ENCODE measurements at regions not wholly inside any gene's neighbourhood (a gene's known extent, or its start where the extent isn't known, plus 50 kb on each side); places are given as distances from the start of the nearest gene placed in this dataset.
"Not testable (repeated sequence)": the region's sequence is repeated elsewhere in the genome, so short reads cannot be mapped to it uniquely, and the experiment has no call there.

DNA sequence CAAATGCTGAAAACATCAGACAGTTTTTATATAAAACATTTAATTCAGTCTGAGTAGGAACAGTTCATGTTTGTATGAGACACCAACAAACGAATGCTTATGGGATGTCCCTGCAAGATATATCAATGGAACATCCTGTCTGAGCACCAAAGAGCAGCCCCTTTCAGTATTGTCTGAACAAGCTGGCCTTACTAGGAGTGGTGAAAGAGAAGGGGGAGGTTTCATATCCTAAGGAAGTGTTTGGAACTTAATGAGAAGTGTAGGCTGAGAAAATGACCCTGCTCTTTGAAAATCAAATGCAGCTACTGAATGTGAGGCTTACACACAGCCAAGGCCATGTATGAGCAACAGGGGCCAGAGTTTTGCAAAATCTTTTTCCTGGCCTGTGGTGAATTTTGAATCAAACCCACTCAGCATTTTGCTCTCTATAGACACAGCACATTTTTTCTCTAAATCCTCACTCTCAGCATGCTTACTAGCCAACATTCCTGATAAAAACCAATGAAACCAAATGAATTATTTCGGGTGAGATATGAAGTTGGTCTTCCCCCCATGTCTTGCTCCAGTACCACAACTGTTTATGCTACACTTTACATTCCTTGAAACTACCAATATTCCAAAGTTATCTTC, 119.4 kb downstream of the LUZP4 start:
- FAIRE-seq = no peak

DNA sequence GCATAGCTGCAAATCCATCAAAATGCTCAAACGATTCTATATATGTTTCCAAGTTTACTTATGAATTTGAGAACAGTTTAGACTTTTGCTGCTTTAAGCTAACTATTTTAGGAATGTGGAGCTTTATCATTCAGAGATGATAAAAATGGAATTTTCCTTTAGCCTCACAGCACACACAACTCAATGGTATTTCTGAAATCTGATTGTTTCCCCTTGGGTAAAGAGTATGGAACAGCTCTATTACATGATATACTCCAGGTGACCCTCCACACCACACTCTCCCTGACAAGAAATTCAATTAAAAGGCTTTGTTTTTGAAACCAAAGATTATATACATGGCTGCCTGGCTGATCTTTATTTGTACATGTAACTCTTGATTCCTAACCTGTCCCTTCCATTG, 120.0 kb downstream of the LUZP4 start:
- FAIRE-seq = no peak

DNA sequence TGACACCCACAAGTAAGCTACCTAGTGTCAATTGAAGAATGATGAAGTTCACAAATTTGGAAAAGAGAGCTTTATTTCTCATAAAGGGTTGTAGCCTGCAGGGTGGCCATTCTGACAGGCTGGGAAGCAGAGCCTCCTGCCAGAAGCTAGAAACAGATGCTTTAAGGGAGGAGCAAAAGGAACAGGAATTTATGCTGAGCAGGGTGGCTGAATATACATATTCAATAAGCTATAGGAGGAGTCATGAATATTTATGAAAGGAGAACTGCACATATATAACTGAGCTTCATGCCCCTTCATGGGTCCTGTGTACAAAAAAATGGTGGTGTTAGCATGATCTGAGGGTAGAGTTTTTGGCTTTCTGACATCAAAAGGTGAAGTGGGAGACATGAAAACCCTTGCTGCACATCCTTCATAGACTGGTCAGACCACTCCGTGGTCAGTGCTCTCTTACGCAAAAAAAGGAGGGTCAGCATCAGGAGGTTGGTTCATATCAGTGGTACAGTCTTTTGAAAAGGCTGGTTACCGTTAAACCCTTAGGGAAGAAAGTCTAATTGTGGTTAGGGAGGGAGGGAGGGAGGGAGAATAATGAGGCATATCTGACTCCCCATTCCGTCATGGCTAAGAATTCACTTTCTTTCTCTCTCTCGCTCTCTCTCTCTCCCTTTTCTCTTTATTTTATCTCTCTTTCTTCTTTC, 121.4 kb downstream of the LUZP4 start:
- FAIRE-seq = no peak

DNA sequence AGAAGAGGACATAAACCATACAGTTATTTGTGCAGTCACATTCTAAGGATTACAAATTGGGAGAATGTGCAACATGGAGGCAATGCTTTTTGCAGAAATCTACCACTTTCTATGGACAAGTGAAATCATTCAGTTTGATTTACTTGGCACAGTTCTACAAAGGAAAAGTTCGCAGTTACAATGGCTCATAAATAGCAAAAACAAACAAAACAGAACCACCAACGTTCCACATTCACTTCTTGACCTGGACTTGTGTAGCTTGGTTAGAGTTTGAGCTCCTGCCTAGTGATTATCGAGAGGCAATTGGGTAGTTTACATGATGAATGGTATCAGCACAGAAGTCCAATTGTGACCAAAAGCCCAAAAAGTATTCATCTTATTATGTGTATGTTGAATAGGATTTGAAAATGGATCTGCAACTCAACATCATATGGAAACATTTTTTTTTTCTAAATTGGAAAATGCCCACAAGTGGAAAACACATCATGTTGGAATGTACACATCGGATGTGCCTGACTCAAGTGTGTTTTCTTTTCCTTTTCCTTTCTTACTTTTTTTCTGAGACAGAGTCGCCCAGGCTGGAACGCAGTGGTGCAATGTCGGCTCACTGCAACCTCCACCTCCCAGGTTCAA, 123.8 kb downstream of the LUZP4 start:
- no peak for FAIRE-seq

DNA sequence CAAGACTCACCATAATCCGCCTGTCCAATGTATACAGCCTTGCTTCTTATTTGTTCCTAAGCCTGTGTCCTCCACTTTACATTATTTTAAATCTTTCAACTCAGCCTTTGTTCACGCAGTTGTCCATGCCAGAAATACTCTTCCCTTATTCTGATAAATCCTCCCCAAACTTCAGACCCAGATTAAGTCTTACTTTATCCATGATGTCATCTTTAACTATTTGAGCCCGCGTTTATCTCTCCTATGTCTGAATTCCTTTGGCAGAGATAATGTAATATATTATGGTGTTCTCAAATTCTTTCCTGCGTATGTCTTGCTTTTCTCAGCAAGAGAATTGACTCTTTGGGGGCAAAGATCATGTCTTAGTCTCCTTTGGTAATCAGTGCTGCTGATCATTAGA, 129.6 kb downstream of the LUZP4 start:
- no peak for FAIRE-seq

DNA sequence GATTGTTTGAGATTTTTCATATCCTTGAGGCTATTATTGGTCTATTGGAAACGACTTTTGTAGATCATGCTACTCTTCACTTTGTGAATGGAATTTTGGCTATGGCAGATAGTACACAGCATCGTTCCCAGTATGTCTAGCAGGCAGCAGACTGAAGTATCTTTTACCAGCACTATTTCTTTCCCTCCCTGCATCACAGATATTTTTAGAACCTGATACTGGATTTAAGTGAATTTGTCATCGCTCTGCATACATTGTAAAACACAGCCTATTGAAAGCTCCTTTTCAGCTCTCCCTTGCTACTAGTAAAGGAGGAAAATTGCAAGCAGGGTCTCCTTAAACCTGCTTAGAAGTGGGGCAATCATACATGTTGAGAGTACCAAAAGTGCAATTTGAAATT, 133.6 kb downstream of the LUZP4 start:
- FAIRE-seq = no peak

DNA sequence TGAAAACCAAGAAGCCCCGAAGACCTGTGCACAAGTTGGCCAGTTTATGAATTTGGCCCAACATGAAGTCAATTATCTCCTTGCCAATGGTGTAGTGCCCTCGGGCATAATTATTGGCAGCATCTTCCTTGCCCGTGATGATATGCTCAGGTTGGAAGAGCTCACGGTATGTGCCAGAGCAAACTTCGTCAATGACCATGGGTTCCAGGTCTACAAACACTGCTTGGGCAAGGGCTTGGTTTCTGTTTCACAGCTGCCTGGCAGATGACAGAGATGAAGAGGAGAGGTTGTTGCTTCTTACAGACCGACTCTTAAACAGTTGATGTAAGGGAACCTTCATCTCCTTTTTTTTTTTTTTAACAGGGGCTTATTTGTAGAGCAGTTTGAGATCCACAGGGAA, 135.6 kb upstream of the PLS3 start:
- FAIRE-seq = no peak

DNA sequence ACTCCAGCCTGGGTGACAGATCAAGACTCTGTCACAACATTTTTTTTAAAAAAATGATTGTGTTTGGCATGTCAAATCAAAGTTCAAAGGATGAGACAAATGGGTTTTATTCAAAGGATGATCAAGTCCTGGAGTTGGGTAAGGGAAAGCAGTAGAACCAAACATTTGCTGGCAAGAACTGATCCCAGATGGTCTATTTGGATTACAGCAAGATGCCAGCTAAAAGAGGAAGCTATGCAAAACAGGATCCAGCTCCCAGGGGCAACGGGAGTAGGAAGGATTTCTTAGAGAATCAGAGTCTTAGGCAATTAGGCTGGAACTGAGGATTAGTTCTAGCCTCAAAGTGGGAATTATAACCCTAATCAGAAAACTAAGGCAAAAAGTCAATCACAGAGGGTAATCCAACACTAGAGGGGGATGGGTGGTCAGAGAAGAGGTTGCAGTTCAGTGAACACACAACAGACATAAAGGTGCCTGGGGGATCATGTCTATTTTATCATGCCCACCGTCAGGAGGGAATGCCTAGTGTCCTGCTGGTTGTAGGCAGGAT, 133.0 kb upstream of the PLS3 start:
- no peak for FAIRE-seq

DNA sequence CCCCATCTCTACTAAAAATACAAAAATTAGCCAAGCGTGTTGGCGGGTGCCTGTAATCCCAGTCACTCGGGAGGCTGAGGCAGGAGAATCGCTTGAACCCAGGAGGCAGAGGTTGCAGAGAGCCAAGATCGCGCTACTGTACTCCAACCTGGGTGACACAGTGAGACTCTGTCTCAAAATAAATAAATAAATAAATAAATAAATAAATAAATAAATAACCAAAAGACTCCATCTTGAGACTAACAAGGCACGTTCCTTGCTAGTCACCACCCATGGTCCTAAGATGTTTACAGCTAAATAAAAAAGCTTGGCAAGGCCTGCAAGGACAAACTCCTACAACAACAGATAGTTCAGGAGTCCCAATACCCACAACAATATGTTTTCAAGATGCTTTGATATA, 126.1 kb upstream of the PLS3 start:
- not testable (repeated sequence) for FAIRE-seq

DNA sequence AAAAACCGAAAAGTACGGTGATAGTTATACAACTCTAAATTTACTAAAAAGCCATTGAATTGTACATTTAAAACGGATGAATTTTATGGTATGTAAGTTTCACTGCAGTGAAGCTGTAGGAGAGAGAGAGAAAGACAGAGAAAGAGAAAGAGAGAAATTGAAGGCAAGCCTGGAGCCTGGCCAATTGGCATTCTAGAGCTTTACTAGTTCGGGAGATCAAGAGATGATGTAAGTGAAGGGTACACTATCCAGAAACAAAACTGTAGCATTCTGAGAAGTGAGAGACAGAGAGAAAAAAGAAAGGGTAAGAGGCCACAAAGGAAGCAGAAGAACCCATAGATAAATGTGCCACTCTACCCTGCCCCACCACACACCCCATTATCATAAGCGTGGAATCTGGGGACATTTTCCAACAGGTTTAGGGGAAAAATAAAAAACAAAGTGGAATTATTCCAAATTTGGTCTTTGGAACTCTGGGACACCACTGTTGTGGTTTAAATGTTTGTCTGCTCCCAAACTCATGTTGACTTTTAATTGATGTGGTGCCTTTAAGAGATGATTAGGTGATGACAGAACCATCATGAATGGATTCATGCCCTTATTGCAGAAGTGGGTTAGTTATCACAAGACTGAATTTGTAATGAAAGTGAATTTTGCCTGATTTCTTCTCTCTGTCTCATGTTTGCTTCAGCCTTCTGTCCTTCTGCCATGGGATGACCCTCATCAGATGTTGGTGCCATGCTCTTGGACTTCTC, 123.0 kb upstream of the PLS3 start:
- FAIRE-seq = no peak

DNA sequence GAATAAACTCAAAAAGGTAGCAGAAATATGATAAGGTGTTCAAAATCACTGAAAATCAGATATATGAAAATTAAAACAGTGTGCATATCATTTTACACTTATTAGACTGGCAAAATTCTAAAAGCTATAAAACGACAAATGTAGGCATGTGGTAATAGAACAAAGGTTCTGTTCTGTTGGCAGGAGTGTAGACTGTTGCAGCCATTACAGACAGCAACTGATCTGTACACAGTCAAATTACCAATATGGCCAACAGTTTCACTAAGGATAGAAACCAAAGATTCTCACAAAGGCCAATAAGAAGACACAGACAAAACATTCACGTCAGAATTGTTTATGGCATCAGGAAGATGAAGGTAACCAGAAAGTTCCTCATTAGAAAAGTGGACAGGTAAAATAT, 112.8 kb upstream of the PLS3 start:
- no peak for FAIRE-seq

DNA sequence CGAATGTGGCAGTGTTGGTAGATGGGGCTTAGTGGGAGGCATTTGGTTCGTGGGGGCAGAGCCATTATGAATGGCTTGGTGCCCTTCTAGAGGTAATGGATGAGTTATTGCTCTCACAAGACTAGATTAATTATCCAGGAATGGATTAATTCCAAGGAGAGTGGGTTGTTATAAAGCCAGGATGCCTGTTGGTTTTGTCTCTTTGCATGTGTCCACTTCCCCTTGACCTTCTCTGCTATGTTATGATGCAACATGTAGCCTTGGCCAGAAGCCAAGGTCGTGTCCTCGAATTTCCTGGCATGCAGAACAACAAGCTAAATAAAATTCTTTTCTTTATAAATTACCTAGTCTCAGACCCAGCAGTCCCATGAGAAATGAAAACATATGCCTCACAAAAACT, 111.2 kb upstream of the PLS3 start:
- FAIRE-seq = no peak

DNA sequence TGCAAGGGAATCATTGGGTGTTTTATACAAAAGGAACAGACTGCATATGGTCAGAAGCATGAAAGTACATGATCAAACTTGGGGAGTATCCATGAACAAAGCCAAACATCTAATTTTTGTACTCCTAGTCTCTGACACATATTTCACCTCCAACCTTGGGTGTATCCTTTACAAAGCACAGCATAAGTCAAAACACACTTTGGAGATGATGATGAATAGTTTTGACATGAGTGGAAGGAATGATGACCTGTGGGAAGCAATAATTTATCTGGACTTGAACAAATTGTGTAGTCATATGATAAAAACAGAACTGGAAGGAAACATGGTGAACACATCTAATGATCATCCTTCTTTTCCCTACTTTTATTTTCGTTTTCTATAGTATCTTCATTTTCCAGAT, 108.7 kb upstream of the PLS3 start:
- no peak for FAIRE-seq

DNA sequence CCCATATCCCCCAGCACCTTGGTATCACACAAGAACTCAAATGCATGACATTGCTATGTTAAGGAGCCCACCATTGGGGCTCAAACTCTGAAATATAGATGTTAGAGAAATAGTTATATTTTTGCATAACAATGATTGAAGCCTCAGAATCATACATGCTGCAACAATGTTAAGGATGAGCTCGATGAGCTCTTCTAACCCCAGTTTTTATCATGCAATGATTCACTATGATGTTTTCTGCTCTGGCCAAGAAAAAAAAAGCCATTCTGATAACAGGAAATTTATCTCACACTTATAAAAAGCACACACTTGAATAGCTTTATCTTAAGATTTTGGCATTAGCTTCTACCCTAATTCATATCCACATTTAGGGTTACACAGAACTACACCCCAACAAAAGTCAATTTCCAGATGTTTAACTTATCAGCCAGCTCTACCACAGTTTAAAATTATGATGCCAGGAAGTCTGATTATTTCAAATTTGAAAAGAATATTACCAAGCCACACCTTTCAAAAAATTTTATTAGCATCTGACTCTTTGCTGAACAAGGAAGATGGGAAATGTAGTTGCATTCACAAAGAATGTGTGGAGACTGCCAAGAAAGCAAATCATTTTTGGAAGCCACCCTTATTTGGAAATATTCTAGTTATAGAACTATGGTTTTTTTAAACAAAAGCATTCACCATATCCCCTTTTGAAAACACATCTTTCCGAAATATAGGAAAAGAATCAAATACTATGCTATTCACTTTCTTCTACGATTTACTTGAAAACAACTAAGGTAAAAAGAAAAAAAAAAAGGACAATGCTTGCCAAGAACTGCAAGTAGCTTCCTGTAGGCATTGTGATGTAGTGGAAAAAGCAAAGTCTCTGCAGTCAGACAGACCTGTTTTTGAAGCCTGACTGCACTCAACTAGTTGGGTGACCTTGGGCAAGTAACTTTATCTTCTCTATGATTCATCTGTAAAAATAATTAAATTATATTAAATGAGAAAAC, 100.8 kb upstream of the PLS3 start:
- FAIRE-seq = no peak

DNA sequence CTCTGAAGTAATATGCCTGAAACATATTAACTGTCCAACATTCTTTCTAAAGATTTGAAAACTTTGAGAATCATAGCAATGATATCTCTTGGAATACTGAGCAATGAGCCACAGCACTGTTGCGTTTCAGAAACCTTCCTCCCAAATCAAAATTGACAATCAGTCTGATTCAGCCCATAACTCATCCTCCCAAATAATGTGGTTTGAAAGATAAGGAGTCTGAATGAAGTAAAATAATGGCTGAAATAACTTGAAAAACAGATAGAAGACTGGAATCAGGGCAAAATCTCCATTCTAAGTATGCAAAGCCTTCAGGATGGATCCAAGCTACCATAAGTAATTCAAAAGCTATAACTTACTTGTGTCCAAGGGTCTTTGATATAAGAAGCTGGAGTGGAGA, 98.6 kb upstream of the PLS3 start:
- FAIRE-seq = no peak

DNA sequence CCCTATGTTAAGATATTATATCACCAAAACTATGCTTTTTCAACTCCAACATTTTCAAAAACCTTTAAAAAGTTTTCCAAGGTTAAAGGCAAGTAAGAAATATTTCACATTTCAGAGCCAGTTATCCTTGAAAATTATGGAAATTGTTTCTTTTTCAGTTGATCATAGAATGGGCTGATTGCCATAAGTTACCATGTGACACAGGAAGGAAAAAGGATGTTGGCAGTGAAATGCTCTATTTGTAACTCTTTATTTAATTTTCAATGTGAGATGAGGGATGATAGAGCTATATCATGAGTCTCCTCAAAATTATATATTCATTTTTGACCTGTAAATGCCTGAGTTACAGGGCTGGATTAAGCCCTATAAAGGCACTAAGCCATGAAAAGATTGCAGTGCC, 93.0 kb upstream of the PLS3 start:
- FAIRE-seq = no peak

DNA sequence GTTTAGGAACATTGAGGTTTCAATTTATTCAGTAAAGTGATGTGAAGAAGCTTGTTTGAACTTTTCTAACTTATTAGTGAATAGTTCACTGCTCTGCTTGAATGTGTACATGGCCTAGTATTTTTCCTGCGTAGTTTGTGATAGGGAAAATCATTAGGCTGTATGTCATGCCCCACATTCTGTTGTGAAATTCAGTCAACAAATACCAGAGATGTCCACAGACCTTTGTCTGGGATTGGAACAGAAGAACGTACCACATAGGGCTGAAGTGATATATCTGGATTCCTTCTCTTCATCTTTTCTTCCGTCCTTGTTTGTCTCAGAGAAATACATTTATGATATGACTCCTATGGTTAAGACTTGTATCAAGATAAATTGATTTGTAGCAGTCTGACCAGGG, 88.8 kb upstream of the PLS3 start:
- FAIRE-seq = no peak

DNA sequence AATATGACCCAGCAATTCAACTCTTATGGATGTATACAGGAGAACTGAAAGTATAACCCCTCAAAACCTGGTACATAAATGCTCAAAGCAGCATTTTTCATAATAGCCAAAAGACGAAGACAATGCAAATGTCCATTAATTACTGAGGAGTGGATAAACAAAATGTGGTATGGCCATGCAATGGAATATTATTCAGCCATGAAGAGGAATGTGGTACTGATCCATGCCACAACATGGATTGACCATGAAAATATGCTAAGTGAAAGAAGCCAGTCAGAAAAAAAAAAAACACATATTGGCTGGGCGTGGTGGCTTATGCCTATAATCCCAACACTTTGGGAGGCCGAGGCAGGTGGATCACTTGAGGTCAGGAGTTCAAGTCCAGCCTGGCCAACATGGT, 74.5 kb upstream of the PLS3 start:
- FAIRE-seq = no peak

DNA sequence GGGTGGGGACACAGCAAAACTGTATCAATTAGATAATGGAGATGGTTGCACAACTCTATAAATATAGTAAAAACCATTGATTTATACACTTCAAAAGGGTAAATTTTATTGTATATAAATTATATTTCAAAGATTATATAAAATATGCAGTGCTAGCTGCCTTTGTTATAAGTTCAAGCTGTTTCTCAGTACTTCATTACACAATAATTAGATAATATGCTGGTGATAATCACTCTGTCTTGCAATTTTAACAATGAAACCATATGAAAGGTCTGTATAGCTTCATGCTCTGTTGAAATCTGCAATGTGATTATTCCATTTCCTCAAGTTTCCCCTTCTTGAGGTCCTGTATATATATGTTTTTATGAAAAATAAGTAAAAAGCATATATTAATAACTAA, 73.4 kb upstream of the PLS3 start:
- FAIRE-seq = no peak

DNA sequence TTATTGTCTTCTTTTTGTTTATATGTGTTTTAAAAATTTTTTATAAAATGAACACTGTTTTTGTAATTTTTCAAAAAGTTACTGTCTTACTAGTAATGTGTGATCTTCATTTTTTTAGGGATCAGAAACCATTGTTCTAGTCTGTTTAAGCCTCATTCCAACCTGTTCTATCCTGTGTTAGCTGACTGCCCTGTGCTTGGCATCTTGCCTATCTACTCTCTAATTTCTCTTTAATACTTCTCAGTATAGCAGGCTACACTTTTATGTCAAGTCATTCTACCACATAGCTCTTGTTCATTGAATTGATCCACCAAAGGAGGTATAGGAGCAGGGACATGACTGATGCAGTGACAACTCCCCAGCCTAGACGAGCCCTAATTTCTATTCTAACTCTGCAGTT, 70.2 kb upstream of the PLS3 start:
- FAIRE-seq = no peak

DNA sequence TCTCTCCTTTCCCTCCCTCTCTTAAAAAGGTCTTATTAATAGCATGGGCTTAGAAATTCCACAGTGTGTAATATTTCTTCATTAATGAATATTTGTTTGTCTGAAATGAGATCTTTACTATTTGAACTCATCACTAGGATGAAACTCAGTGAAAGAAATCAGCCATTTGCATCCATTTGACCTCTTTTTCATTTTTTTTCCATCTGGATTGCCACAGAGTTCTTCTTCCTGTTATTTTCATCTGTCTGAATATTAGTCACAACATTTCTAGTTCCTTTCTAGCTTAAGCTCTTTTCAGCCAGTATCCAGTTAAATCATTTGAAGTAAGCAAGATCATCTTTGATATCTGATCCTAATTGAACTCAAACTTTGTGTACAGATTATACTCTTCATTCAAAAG, 69.2 kb upstream of the PLS3 start:
- no peak for FAIRE-seq

DNA sequence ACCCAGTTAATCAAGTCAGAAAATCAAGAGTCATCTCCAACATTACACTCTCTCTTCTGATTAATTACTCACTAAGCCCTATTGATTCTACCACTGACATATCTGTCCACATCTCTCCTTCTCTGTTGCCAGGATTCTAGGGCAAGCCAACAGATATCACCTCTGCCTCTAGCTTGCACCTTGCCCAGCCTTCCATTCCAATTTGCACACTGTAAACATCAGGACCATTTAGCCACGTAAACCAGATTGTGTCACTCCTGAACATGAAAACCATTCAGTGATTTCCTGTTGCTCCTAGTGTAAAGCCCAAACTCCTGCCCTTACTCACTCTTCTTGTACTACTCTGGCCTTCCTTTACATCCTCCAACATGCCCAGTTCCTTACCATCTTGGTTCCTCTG, 68.0 kb upstream of the PLS3 start:
- no peak for FAIRE-seq
